K562 (cell line): ENCODE measurements at regions not wholly inside any gene's neighbourhood (a gene's known extent, or its start where the extent isn't known, plus 50 kb on each side); places are given as distances from the start of the nearest gene placed in this dataset.

Source experiments
- BMI1 ChIP-seq: fragments of 150-350 bp; IDR thresholded peaks from 2 replicates; pipeline ENCODE4 v1.6.1; 2014; ENCODE audit warnings: low read length
- EZH2 ChIP-seq: IDR thresholded peaks from 2 replicates; pipeline ENCODE4 v1.6.1; 2012; ENCODE audit warnings: low read depth, mild to moderate bottlenecking, inconsistent platforms, low read length, borderline replicate concordance
- TF ChIP-seq, protein P1 (sequence below): fragments of 250-450 bp; sonication (Bioruptor Pico); IDR thresholded peaks from 2 replicates; pipeline ENCODE4 v1.4.0; 2020
- TF ChIP-seq, protein P2 (sequence below), 2 experiments: fragments of 450-650 bp in 1 of 2; IDR thresholded peaks; 2 replicates each; pipeline ENCODE4 v1.6.1; 2011 to 2017; ENCODE audit warnings: low read depth in 2 of 2, antibody characterized with exemption in 1 of 2, borderline replicate concordance in 1 of 2, low read length in 1 of 2, mild to moderate bottlenecking in 1 of 2, mixed read lengths in 1 of 2; ENCODE audit not compliant: control insufficient read depth in 1 of 2
- TF ChIP-seq, protein P3 (sequence below): sonication (generic); formaldehyde crosslinking; IDR thresholded peaks from 2 replicates; pipeline ENCODE4 v1.8.0; 2022; ENCODE audit warnings: missing genetic modification reagents, mild to moderate bottlenecking, moderate library complexity, borderline replicate concordance
- TF ChIP-seq, protein P4 (sequence below): fragments of 250-450 bp; sonication (Bioruptor Pico); IDR thresholded peaks from 2 replicates; pipeline ENCODE4 v1.4.0; 2020
- TF ChIP-seq, protein P5 (sequence below), 3 experiments: IDR thresholded peaks in 2 of 3; conservative IDR thresholded peaks in 1 of 3; 2 replicates each; pipeline ENCODE4 v1.5.1; 2011 to 2012; ENCODE audit warnings: low read length in 3 of 3, mild to moderate bottlenecking in 3 of 3, control low read depth in 2 of 3, improper control_type of control experiment in 1 of 3, inconsistent platforms in 1 of 3, low read depth in 1 of 3, mixed read lengths in 1 of 3, moderate library complexity in 1 of 3; ENCODE audit not compliant: insufficient read depth in 2 of 3

DNA sequence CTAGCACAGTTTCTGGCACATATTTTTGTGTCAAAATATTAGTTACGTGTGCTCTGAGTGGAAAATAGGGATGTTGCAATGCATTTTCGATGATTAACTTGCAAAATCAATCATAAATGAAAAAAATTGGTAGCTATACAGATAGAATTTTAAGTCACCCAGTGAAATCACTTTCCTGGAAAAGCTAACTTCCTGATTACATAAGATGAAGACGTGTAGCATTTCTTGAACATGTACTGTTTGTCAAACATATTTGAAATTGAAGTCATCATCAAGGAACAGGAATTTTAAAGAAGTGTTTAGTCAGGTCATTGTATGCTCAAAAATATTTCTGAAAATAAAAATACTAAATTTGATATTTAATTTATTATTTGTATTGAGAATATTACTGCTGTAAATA lies 977.7 kb downstream of the PLOD2 start:
- TF ChIP-seq BMI1 (no peak), EZH2 (no peak)
- TF ChIP-seq, protein P1, sequence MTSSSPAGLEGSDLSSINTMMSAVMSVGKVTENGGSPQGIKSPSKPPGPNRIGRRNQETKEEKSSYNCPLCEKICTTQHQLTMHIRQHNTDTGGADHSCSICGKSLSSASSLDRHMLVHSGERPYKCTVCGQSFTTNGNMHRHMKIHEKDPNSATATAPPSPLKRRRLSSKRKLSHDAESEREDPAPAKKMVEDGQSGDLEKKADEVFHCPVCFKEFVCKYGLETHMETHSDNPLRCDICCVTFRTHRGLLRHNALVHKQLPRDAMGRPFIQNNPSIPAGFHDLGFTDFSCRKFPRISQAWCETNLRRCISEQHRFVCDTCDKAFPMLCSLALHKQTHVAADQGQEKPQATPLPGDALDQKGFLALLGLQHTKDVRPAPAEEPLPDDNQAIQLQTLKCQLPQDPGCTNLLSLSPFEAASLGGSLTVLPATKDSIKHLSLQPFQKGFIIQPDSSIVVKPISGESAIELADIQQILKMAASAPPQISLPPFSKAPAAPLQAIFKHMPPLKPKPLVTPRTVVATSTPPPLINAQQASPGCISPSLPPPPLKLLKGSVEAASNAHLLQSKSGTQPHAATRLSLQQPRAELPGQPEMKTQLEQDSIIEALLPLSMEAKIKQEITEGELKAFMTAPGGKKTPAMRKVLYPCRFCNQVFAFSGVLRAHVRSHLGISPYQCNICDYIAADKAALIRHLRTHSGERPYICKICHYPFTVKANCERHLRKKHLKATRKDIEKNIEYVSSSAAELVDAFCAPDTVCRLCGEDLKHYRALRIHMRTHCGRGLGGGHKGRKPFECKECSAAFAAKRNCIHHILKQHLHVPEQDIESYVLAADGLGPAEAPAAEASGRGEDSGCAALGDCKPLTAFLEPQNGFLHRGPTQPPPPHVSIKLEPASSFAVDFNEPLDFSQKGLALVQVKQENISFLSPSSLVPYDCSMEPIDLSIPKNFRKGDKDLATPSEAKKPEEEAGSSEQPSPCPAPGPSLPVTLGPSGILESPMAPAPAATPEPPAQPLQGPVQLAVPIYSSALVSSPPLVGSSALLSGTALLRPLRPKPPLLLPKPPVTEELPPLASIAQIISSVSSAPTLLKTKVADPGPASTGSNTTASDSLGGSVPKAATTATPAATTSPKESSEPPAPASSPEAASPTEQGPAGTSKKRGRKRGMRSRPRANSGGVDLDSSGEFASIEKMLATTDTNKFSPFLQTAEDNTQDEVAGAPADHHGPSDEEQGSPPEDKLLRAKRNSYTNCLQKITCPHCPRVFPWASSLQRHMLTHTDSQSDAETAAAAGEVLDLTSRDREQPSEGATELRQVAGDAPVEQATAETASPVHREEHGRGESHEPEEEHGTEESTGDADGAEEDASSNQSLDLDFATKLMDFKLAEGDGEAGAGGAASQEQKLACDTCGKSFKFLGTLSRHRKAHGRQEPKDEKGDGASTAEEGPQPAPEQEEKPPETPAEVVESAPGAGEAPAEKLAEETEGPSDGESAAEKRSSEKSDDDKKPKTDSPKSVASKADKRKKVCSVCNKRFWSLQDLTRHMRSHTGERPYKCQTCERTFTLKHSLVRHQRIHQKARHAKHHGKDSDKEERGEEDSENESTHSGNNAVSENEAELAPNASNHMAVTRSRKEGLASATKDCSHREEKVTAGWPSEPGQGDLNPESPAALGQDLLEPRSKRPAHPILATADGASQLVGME (CRISPR knock-in tag): no peak
- TF ChIP-seq, protein P2, sequence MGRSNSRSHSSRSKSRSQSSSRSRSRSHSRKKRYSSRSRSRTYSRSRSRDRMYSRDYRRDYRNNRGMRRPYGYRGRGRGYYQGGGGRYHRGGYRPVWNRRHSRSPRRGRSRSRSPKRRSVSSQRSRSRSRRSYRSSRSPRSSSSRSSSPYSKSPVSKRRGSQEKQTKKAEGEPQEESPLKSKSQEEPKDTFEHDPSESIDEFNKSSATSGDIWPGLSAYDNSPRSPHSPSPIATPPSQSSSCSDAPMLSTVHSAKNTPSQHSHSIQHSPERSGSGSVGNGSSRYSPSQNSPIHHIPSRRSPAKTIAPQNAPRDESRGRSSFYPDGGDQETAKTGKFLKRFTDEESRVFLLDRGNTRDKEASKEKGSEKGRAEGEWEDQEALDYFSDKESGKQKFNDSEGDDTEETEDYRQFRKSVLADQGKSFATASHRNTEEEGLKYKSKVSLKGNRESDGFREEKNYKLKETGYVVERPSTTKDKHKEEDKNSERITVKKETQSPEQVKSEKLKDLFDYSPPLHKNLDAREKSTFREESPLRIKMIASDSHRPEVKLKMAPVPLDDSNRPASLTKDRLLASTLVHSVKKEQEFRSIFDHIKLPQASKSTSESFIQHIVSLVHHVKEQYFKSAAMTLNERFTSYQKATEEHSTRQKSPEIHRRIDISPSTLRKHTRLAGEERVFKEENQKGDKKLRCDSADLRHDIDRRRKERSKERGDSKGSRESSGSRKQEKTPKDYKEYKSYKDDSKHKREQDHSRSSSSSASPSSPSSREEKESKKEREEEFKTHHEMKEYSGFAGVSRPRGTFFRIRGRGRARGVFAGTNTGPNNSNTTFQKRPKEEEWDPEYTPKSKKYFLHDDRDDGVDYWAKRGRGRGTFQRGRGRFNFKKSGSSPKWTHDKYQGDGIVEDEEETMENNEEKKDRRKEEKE (IDR thresholded peaks at IDR 0.05; ENCODE audit: borderline replicate concordance in 1 of 2, control insufficient read depth in 1 of 2, low read depth in 2 of 2, low read length in 1 of 2): no peak
- TF ChIP-seq, protein P3, sequence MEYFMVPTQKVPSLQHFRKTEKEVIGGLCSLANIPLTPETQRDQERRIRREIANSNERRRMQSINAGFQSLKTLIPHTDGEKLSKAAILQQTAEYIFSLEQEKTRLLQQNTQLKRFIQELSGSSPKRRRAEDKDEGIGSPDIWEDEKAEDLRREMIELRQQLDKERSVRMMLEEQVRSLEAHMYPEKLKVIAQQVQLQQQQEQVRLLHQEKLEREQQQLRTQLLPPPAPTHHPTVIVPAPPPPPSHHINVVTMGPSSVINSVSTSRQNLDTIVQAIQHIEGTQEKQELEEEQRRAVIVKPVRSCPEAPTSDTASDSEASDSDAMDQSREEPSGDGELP: no peak
- TF ChIP-seq, protein P4, sequence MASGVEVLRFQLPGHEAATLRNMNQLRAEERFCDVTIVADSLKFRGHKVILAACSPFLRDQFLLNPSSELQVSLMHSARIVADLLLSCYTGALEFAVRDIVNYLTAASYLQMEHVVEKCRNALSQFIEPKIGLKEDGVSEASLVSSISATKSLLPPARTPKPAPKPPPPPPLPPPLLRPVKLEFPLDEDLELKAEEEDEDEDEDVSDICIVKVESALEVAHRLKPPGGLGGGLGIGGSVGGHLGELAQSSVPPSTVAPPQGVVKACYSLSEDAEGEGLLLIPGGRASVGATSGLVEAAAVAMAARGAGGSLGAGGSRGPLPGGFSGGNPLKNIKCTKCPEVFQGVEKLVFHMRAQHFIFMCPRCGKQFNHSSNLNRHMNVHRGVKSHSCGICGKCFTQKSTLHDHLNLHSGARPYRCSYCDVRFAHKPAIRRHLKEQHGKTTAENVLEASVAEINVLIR (CRISPR knock-in tag): no peak
- TF ChIP-seq, protein P5, sequence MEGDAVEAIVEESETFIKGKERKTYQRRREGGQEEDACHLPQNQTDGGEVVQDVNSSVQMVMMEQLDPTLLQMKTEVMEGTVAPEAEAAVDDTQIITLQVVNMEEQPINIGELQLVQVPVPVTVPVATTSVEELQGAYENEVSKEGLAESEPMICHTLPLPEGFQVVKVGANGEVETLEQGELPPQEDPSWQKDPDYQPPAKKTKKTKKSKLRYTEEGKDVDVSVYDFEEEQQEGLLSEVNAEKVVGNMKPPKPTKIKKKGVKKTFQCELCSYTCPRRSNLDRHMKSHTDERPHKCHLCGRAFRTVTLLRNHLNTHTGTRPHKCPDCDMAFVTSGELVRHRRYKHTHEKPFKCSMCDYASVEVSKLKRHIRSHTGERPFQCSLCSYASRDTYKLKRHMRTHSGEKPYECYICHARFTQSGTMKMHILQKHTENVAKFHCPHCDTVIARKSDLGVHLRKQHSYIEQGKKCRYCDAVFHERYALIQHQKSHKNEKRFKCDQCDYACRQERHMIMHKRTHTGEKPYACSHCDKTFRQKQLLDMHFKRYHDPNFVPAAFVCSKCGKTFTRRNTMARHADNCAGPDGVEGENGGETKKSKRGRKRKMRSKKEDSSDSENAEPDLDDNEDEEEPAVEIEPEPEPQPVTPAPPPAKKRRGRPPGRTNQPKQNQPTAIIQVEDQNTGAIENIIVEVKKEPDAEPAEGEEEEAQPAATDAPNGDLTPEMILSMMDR (IDR thresholded peaks at IDR 0.05 in 2 of 3, conservative IDR thresholded peaks at IDR 0.05 in 1 of 3; ENCODE audit: insufficient read depth in 2 of 3, low read depth in 1 of 3, low read length in 3 of 3): no peak
